Loucy (cell line): ENCODE measurements at regions not wholly inside any gene's neighbourhood (a gene's known extent, or its start where the extent isn't known, plus 50 kb on each side); places are given as distances from the start of the nearest gene placed in this dataset.

Source experiments
- H2AFZ ChIP-seq: fragments of 200-600 bp; sonication (generic); 2 replicates; pipeline ENCODE4 v1.6.0; 2016; ENCODE audit warnings: antibody characterized with exemption, mild to moderate bottlenecking, low read length, moderate library complexity
- H3F3A ChIP-seq: fragments of 200-600 bp; 2 replicates; pipeline ENCODE4 v1.6.0; 2016; ENCODE audit warnings: antibody characterized with exemption, low read depth, mild to moderate bottlenecking
- H3K27me3 ChIP-seq: fragments of 200-600 bp; sonication (generic); 2 replicates; pipeline ENCODE4 v1.6.1; 2014; ENCODE audit warnings: low read length, mild to moderate bottlenecking; ENCODE audit not compliant: insufficient read depth, poor library complexity, severe bottlenecking
- H3K36me3 ChIP-seq: fragments of 200-600 bp; sonication (generic); 2 replicates; pipeline ENCODE4 v1.6.1; 2016; ENCODE audit warnings: low read length; ENCODE audit not compliant: insufficient read depth
- H3K4me1 ChIP-seq: fragments of 200-600 bp; sonication (generic); 2 replicates; pipeline ENCODE4 v1.5.1; 2014; ENCODE audit warnings: low read length, mild to moderate bottlenecking; ENCODE audit not compliant: insufficient read depth, poor library complexity, severe bottlenecking
- H3K4me2 ChIP-seq: fragments of 200-600 bp; sonication (generic); 2 replicates; pipeline ENCODE4 v1.6.0; 2014; ENCODE audit warnings: antibody characterized with exemption, low read length, low read depth, mild to moderate bottlenecking; ENCODE audit not compliant: poor library complexity, severe bottlenecking
- H3K4me3 ChIP-seq: fragments of 200-600 bp; sonication (generic); 2 replicates; pipeline ENCODE4 v1.5.1; 2014; ENCODE audit warnings: low read length, mild to moderate bottlenecking, mixed read lengths; ENCODE audit not compliant: poor library complexity, severe bottlenecking
- H3K79me2 ChIP-seq: fragments of 200-600 bp; sonication (generic); 2 replicates; pipeline ENCODE4 v1.6.1; 2014; ENCODE audit warnings: low read length; ENCODE audit not compliant: insufficient read depth
- H3K9ac ChIP-seq: fragments of 200-600 bp; sonication (generic); 2 replicates; pipeline ENCODE4 v1.6.0; 2014; ENCODE audit warnings: mild to moderate bottlenecking, low read depth, low read length, moderate library complexity; ENCODE audit not compliant: poor library complexity, severe bottlenecking
- H3K9me2 ChIP-seq: fragments of 200-600 bp; sonication (generic); replicated peaks from 2 replicates; pipeline ENCODE4 v1.6.1; 2016; ENCODE audit warnings: low read depth, low read length, mixed read lengths
- H3K9me3 ChIP-seq: fragments of 200-600 bp; sonication (generic); 2 replicates; pipeline ENCODE4 v1.6.1; 2014; ENCODE audit warnings: mild to moderate bottlenecking, antibody characterized with exemption, low read length, low read depth; ENCODE audit not compliant: insufficient read depth
- H4K20me1 ChIP-seq: fragments of 200-600 bp; sonication (generic); 2 replicates; pipeline ENCODE4 v1.6.0; 2014; ENCODE audit warnings: antibody characterized with exemption, low read length, mild to moderate bottlenecking; ENCODE audit not compliant: insufficient read depth, poor library complexity, severe bottlenecking
- EZH2phosphoT487 ChIP-seq: fragments of 200-600 bp; IDR thresholded peaks from 2 replicates; pipeline ENCODE4 v1.6.1; 2018; ENCODE audit warnings: antibody characterized with exemption, mild to moderate bottlenecking, moderate library complexity, borderline replicate concordance
- TF ChIP-seq, protein P1 (sequence below): fragments of 200-600 bp; sonication (generic); conservative IDR thresholded peaks from 2 replicates; pipeline ENCODE4 v1.5.1; 2014; ENCODE audit warnings: mild to moderate bottlenecking, antibody characterized with exemption, low read length

DNA sequence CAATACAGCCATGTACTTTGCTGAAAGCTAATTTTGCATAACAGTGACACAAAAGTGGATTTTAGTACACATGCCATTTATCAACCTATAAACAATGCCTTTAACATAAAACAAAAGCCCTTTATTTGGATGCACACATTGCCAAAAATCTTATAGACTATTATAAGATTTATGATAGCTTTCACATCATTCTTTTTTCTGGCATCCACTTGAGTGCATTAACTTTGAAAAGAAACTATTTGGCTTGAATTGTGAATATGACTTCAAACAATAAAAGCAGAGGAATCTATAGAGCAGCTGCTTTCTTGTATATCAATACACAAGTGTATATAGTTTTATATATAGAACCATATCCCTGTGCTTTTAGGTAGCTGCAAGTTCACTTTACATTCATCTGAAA is 577.4 kb downstream of the CBLN2 start:
- no peaks in the 10 kb centered on the region for H3K36me3 ChIP-seq
- no peak overlapping the region for H3K4me2 ChIP-seq
- TF ChIP-seq EZH2phosphoT487: no peak
- TF ChIP-seq, protein P1, sequence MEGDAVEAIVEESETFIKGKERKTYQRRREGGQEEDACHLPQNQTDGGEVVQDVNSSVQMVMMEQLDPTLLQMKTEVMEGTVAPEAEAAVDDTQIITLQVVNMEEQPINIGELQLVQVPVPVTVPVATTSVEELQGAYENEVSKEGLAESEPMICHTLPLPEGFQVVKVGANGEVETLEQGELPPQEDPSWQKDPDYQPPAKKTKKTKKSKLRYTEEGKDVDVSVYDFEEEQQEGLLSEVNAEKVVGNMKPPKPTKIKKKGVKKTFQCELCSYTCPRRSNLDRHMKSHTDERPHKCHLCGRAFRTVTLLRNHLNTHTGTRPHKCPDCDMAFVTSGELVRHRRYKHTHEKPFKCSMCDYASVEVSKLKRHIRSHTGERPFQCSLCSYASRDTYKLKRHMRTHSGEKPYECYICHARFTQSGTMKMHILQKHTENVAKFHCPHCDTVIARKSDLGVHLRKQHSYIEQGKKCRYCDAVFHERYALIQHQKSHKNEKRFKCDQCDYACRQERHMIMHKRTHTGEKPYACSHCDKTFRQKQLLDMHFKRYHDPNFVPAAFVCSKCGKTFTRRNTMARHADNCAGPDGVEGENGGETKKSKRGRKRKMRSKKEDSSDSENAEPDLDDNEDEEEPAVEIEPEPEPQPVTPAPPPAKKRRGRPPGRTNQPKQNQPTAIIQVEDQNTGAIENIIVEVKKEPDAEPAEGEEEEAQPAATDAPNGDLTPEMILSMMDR: no peak

DNA sequence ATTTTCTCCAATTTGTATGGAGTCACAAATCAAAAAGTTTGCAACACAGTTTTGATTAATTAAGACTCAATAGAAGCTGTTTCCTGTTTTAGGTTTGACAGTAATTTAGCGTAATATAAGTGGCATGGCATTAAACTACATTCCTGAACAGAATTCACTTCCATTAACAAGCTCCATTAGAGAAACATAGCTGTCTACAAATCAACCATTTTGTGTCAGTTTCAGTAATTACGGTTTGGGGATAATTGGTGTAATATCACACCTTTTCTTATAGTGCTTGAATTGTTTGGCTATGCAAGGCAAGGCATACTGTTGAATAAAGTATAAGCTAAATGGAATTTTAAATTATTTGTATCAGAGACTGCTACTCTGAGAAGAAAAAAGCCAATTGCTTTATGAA is 585.5 kb downstream of the CBLN2 start:
- H3K79me2 ChIP-seq: no peaks in the 10 kb centered on the region
- no peak overlapping the region for H3K4me3 ChIP-seq
- H3K36me3 ChIP-seq: no peaks in the 10 kb centered on the region
- TF ChIP-seq, protein P1: no peak
- TF ChIP-seq EZH2phosphoT487: no peak
- no peaks in the 10 kb centered on the region for H3K9me2 ChIP-seq
- no peak overlapping the region for H3K4me2 ChIP-seq
- H4K20me1 ChIP-seq: no peaks in the 10 kb centered on the region
- H3K9me3 ChIP-seq: no peaks in the 10 kb centered on the region
- H3K27me3 ChIP-seq: no peaks in the 10 kb centered on the region
- H3K4me1 ChIP-seq: no peaks in the 10 kb centered on the region
- no peaks in the 10 kb centered on the region for H3F3A ChIP-seq
- no peak overlapping the region for H2AFZ ChIP-seq
- no peak overlapping the region for H3K9ac ChIP-seq

More for the DNA sequence above, 577.4 kb downstream of the CBLN2 start:
- no peak overlapping the region for H3K4me3 ChIP-seq
- no peaks in the 10 kb centered on the region for H3K9me3 ChIP-seq
- H2AFZ ChIP-seq: no peak overlapping the region
- no peak overlapping the region for H3K9ac ChIP-seq
- no peaks in the 10 kb centered on the region for H3K9me2 ChIP-seq
- no peaks in the 10 kb centered on the region for H3F3A ChIP-seq
- no peaks in the 10 kb centered on the region for H4K20me1 ChIP-seq
- H3K79me2 ChIP-seq: no peaks in the 10 kb centered on the region
- no peaks in the 10 kb centered on the region for H3K27me3 ChIP-seq
- no peaks in the 10 kb centered on the region for H3K4me1 ChIP-seq

DNA sequence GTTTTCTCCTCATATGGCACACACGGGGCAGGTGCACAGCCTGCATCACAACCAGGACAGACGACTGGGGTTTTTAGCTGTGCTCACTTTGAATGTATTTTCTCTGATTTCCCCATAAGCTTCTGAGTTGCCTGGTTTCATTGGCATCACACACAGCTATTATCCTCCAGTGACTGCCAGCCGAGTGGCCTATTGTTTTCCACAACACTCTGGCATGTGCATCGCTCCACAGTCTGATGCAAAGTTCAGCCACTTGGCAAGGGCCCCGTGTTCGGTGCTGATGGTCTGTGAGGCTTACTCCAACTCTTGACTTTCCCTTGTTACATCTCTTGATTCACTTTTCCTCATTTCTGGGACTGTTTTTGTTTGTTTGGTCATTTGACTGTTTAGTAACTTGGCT is 593.1 kb downstream of the CBLN2 start:
- Histone ChIP-seq H3K79me2 (no peaks in the 10 kb centered on the region), H3F3A (no peaks in the 10 kb centered on the region), H3K4me1 (no peaks in the 10 kb centered on the region), H3K9me3 (no peaks in the 10 kb centered on the region; the same call in 1 of the 2 replicates), H2AFZ (no peak overlapping the region), H3K36me3 (no peaks in the 10 kb centered on the region), H3K9me2 (no peaks in the 10 kb centered on the region), H4K20me1 (no peaks in the 10 kb centered on the region), H3K4me3 (no peak overlapping the region), H3K4me2 (no peak overlapping the region), H3K27me3 (no peaks in the 10 kb centered on the region), H3K9ac (no peak overlapping the region)
- TF ChIP-seq, protein P1: no peak
- TF ChIP-seq EZH2phosphoT487: no peak
